Ovary (tissue), 3 donors: ENCODE measurements at regions not wholly inside any gene's neighbourhood (a gene's known extent, or its start where the extent isn't known, plus 50 kb on each side); places are given as distances from the start of the nearest gene placed in this dataset.

ENCODE experiments used
- EP300 ChIP-seq: sonication (generic); formaldehyde crosslinking; IDR thresholded peaks from one replicate; pipeline ENCODE4 v1.6.1; 2017; ENCODE audit warnings: antibody characterized with exemption
- POLR2A ChIP-seq: fragments of 450-650 bp; IDR thresholded peaks from one replicate; pipeline ENCODE4 v1.6.1; 2017; ENCODE audit warnings: antibody characterized with exemption, mild to moderate bottlenecking, moderate library complexity
- TF ChIP-seq, protein P1 (sequence below), 3 donors: fragments of 450-650 bp in 2 of 3; fragments of 200-600 bp in 1 of 3; IDR thresholded peaks; one replicate each; pipeline versions ENCODE4 v1.5.1 to v1.8.0; 2016 to 2022; ENCODE audit warnings: antibody characterized with exemption in 3 of 3, mild to moderate bottlenecking in 1 of 3
- donor health status: DM: no; HTN: no; CAD: no.

DNA sequence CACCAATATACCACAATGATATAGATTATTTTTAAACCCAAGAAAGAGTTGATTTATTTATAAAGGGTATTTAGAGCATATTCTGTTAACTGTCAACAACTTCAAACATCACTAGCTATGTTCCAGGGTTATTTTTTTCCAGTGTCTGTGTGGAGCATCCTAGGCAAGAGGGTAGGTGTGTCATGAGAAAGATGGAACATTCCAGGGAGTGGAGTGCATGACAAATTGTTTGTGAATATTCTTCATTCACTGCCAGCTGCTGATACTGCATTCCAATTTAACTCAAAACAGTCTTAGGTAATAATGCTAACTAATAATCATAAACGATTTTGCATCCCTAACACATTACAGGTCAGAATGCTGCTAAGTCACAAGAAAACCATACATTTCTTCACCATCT, 148.7 kb upstream of the RASGEF1B start:
- TF ChIP-seq, protein P1, sequence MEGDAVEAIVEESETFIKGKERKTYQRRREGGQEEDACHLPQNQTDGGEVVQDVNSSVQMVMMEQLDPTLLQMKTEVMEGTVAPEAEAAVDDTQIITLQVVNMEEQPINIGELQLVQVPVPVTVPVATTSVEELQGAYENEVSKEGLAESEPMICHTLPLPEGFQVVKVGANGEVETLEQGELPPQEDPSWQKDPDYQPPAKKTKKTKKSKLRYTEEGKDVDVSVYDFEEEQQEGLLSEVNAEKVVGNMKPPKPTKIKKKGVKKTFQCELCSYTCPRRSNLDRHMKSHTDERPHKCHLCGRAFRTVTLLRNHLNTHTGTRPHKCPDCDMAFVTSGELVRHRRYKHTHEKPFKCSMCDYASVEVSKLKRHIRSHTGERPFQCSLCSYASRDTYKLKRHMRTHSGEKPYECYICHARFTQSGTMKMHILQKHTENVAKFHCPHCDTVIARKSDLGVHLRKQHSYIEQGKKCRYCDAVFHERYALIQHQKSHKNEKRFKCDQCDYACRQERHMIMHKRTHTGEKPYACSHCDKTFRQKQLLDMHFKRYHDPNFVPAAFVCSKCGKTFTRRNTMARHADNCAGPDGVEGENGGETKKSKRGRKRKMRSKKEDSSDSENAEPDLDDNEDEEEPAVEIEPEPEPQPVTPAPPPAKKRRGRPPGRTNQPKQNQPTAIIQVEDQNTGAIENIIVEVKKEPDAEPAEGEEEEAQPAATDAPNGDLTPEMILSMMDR (IDR thresholded peaks at IDR 0.05): no peak
- TF ChIP-seq POLR2A (no peak), EP300 (no peak)
